ENCODE measurements at regions not wholly inside any gene's neighbourhood (a gene's known extent, or its start where the extent isn't known, plus 50 kb on each side); places are given as distances from the start of the nearest gene placed in this dataset.

- TF ChIP-seq, protein P1, sequence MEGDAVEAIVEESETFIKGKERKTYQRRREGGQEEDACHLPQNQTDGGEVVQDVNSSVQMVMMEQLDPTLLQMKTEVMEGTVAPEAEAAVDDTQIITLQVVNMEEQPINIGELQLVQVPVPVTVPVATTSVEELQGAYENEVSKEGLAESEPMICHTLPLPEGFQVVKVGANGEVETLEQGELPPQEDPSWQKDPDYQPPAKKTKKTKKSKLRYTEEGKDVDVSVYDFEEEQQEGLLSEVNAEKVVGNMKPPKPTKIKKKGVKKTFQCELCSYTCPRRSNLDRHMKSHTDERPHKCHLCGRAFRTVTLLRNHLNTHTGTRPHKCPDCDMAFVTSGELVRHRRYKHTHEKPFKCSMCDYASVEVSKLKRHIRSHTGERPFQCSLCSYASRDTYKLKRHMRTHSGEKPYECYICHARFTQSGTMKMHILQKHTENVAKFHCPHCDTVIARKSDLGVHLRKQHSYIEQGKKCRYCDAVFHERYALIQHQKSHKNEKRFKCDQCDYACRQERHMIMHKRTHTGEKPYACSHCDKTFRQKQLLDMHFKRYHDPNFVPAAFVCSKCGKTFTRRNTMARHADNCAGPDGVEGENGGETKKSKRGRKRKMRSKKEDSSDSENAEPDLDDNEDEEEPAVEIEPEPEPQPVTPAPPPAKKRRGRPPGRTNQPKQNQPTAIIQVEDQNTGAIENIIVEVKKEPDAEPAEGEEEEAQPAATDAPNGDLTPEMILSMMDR (IDR thresholded peaks at IDR 0.05), result no peak
- TF ChIP-seq POLR2A (IDR thresholded peaks at IDR 0.05), result no peak
- intact Hi-C loops (cut with DNase I; ENCODE audit: low total_unique reads), result no loop called here
- 69 to 82% methylated on average over 4 of the region's 4 CpGs for WGBS, 2 donors
These were observed 338.2 kb upstream of the PFKP start for GRCh38 chr10:2729197-2729596.

GRCh38 chr10:2728087-2728486 lies 339.3 kb upstream of the PFKP start:
- intact Hi-C loops (cut with DNase I; ENCODE audit: low total_unique reads), result no loop called here
- Histone ChIP-seq H3K4me1 (no peaks in the 10 kb centered on the region), H3K36me3 (ENCODE audit: low read depth, missing control alignments) (no peaks in the 10 kb centered on the region), H3K9me3 (no peaks in the 10 kb centered on the region), H3K4me3 (no peak overlapping the region), H3K27me3 (no peaks in the 10 kb centered on the region), H3K27ac (no peak overlapping the region)
- 93 to 94% methylated on average over 6 of the region's 6 CpGs for WGBS, 2 donors
- no peak for TF ChIP-seq POLR2A (IDR thresholded peaks at IDR 0.05)
- TF ChIP-seq, protein P1 (IDR thresholded peaks at IDR 0.05), result no peak
- DNase-seq, result no peak

More at GRCh38 chr10:2729197-2729596, 338.2 kb upstream of the PFKP start:
- Histone ChIP-seq H3K4me3 (no peak overlapping the region), H3K27ac (no peak overlapping the region), H3K27me3 (no peaks in the 10 kb centered on the region), H3K4me1 (no peaks in the 10 kb centered on the region), H3K9me3 (no peaks in the 10 kb centered on the region), H3K36me3 (ENCODE audit: low read depth, missing control alignments) (no peaks in the 10 kb centered on the region)
- no peak for DNase-seq

DNA sequence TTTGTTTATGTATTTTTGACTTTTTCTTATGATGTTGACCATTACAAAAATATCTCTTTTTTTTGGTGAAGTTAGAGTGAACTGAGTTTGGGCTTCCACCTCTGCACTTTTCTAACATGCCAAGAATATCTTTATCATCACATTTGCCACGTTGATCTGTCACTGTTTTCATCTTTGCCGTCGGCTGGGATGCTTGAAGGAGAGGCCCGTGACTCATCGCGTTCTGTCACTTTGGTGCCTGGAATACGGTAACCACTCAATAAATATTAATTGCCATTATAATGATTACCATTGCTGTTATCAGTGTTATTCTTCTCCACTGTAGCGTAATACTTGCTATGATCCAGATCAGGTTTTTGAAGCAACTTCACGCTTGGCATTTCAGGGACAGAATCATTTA lies 350.8 kb upstream of the PFKP start:
- intact Hi-C loops (cut with DNase I; ENCODE audit: low total_unique reads), result no loop called here
- TF ChIP-seq, protein P1 (IDR thresholded peaks at IDR 0.05), result no peak
- no peak for TF ChIP-seq POLR2A (IDR thresholded peaks at IDR 0.05)
- Histone ChIP-seq H3K27me3 (no peaks in the 10 kb centered on the region), H3K4me1 (no peaks in the 10 kb centered on the region), H3K9me3 (no peaks in the 10 kb centered on the region), H3K36me3 (ENCODE audit: low read depth, missing control alignments) (no peaks in the 10 kb centered on the region), H3K27ac (no peak overlapping the region), H3K4me3 (no peak overlapping the region)
- 85 to 88% methylated on average over 9 of the region's 9 CpGs for WGBS, 2 donors
- no peak for DNase-seq

DNA sequence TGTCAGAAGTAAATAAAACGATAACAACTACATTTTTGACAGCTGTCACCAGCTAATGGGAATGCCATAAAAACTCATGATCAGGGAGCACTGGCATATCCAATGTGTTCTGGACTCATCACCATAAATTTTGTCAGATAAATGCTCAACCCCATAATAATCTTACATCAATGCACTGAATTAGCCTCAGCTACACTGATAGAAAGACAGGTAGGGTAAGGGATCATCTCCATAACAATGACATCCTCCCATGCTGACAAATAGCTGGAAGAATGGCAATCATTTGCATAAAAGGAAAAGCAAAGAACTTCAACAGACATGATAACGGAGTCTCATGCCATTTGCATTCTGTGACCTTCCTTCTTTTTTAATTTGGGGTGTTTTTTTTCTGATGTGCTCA lies 352.8 kb upstream of the PFKP start:
- 66 to 73% methylated on average over 2 of the region's 2 CpGs for WGBS, 2 donors
- H3K9me3 ChIP-seq, result no peaks in the 10 kb centered on the region
- no peak overlapping the region for H3K4me3 ChIP-seq
- no peaks in the 10 kb centered on the region for H3K27me3 ChIP-seq
- DNase-seq, result no peak
- no peaks in the 10 kb centered on the region for H3K4me1 ChIP-seq
- intact Hi-C loops (cut with DNase I; ENCODE audit: low total_unique reads), result no loop called here
- no peak overlapping the region for H3K27ac ChIP-seq
- TF ChIP-seq, protein P1 (IDR thresholded peaks at IDR 0.05), result no peak
- TF ChIP-seq POLR2A (IDR thresholded peaks at IDR 0.05), result no peak
- no peaks in the 10 kb centered on the region for H3K36me3 ChIP-seq (ENCODE audit: low read depth, missing control alignments)

DNA sequence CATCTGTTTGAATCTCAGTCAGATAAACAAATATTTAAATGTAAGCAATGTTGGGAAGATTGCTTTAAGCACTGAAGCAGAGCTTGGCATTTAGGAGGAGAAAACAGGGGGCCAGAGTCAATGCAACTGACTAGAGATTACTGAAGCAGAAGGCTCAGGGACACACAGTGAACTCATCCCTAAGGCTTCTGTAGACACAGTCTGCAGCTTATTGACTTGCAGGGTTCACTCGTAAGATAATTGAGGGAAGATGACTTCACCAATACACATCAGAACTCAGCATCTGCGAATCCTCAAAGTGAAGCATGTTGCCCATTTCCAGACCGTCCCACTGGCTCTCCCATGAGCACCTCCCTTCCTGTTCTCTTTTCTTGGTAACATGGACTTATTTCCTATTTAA lies 363.4 kb upstream of the PFKP start:
- intact Hi-C loops (cut with DNase I; ENCODE audit: low total_unique reads), result no loop called here
- DNase-seq, result no peak
- TF ChIP-seq POLR2A (IDR thresholded peaks at IDR 0.05), result no peak
- TF ChIP-seq, protein P1 (IDR thresholded peaks at IDR 0.05), result no peak

More for the DNA sequence above, 363.4 kb upstream of the PFKP start:
- H3K4me3 ChIP-seq, result no peak overlapping the region
- H3K27me3 ChIP-seq, result no peaks in the 10 kb centered on the region
- H3K9me3 ChIP-seq, result no peaks in the 10 kb centered on the region
- no peaks in the 10 kb centered on the region for H3K4me1 ChIP-seq
- H3K27ac ChIP-seq, result no peak overlapping the region
- no peaks in the 10 kb centered on the region for H3K36me3 ChIP-seq (ENCODE audit: low read depth, missing control alignments)
- 72 to 89% methylated on average over 3 of the region's 3 CpGs for WGBS, 2 donors
